ENCODE measurements at regions not wholly inside any gene's neighbourhood (a gene's known extent, or its start where the extent isn't known, plus 50 kb on each side); places are given as distances from the start of the nearest gene placed in this dataset.

DNA sequence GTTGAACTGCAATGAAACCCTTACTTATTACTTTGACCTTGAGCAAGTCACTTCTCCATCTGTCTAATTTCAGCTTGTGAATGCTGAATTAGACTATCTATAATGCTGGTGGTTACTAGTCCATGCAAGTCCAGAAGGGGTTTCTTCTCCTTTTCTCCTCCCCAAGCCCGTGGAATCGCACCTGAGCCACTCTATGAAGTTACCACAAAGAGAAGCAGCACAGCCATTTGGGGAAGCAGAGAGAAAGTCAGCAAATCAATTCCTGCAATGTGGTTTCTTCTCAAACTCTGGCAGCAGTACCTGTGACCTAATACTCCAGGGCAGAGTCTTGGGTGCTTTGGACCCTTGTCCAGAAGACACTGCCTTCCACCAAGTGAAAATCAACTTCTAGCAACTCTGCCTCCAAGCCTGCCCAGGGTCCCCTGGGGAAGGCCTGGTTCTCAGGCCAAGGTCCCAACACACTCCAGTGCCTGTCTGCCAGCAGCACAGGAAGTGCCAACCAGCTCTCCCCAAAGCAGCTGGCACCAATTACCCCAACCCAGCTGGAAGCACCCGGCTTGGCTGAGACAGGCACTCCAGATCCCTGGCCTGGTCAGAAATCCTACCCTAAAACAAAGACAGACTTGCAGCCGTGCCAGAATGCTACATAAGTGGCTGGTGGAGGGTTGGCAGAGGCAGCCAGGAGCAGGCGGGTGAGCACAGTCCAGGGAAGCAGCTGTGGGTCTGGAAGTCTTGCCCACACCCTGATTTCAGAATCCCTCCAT lies 200.3 kb downstream of the LSM5 start:
- Histone ChIP-seq H3K36me3 (no peaks in the 10 kb centered on the region), H3K4me3 (no peak overlapping the region), H3K27me3 (ENCODE audit: low read depth) (no peaks in the 10 kb centered on the region), H3K4me1 (no peaks in the 10 kb centered on the region), H3K27ac (no peak overlapping the region), H3K9me3 (no peaks in the 10 kb centered on the region)
- ATAC-seq (peak; percentile 36 to 43), DNase-seq (no peak)
- TF ChIP-seq, protein P1, sequence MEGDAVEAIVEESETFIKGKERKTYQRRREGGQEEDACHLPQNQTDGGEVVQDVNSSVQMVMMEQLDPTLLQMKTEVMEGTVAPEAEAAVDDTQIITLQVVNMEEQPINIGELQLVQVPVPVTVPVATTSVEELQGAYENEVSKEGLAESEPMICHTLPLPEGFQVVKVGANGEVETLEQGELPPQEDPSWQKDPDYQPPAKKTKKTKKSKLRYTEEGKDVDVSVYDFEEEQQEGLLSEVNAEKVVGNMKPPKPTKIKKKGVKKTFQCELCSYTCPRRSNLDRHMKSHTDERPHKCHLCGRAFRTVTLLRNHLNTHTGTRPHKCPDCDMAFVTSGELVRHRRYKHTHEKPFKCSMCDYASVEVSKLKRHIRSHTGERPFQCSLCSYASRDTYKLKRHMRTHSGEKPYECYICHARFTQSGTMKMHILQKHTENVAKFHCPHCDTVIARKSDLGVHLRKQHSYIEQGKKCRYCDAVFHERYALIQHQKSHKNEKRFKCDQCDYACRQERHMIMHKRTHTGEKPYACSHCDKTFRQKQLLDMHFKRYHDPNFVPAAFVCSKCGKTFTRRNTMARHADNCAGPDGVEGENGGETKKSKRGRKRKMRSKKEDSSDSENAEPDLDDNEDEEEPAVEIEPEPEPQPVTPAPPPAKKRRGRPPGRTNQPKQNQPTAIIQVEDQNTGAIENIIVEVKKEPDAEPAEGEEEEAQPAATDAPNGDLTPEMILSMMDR (IDR thresholded peaks at IDR 0.05), result no peak
- intact Hi-C loops (cut with DNase I), result no loop called here

DNA sequence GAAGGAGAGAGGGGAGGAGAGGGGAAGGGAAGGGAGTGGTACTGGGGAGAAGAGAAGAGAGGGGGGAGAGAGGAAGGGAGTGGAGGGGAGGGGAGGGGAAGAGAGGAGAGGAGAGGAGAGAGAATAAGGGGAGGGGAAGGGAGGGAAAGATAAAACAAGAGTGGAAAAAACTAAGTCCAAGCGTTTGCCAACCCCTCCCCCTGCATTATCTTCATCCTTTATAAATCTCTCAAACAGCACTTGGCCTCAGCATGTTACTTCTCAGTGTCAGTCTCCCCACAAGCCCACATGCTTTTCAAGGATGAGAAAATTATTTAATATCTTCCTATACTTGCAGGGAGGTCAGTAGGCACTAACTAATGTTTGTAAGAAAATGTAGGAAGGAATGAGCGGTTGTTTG lies 204.5 kb downstream of the LSM5 start:
- Histone ChIP-seq H3K9me3 (no peaks in the 10 kb centered on the region), H3K27ac (no peak overlapping the region), H3K4me3 (no peak overlapping the region), H3K4me1 (no peaks in the 10 kb centered on the region), H3K36me3 (no peaks in the 10 kb centered on the region), H3K27me3 (ENCODE audit: low read depth) (no peaks in the 10 kb centered on the region)
- no peak for ATAC-seq
- TF ChIP-seq, protein P1 (IDR thresholded peaks at IDR 0.05), result no peak
- intact Hi-C loops (cut with DNase I), result no loop called here
- DNase-seq, result no peak

DNA sequence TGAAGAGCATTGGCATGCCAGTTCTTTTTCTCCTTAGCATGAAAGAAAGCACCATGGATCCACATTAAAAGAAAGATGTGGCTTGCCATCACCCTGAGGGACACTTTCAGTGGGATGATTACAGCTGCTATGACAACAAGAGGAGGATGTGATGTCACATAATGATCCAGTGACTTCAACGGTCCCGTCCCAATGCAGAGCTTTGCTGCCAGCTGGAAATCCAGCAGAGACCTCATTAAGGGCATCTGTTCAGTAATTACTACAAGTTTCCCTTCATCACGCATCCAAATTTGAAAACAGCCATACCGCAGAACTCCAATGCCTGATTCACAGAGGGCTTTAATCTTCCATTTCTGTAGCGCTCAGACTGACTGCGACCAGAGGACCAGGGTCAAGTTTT lies 206.6 kb downstream of the LSM5 start:
- Histone ChIP-seq H3K36me3 (no peaks in the 10 kb centered on the region), H3K27ac (no peak overlapping the region), H3K27me3 (ENCODE audit: low read depth) (no peaks in the 10 kb centered on the region), H3K4me1 (no peaks in the 10 kb centered on the region), H3K4me3 (no peak overlapping the region), H3K9me3 (no peaks in the 10 kb centered on the region)
- no peak for ATAC-seq
- DNase-seq, result no peak
- intact Hi-C loops (cut with DNase I), result no loop called here
- TF ChIP-seq, protein P1 (IDR thresholded peaks at IDR 0.05), result no peak

DNA sequence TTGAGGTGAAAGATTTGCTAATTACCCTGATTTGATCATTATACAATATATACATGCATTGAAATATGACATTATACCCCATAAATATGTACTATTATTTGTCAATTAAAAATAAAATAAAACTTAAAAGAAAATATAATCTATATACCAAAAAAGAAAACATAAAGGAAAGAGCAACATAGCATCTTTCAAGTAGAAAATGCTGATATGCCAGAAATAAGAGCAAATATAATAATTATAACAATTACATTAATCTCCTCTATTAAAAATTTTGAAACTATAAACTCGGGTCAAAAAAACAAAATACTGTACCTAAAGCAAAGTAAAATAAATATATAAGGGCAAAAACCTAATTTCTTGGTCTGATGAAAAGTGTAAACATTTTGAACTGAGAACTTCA lies 209.3 kb upstream of the PDE1C start:
- no peak for DNase-seq
- intact Hi-C loops (cut with DNase I), result no loop called here
- Histone ChIP-seq H3K4me1 (no peaks in the 10 kb centered on the region), H3K9me3 (no peaks in the 10 kb centered on the region), H3K36me3 (no peaks in the 10 kb centered on the region), H3K4me3 (no peak overlapping the region), H3K27me3 (ENCODE audit: low read depth) (peaks cover 10% of the 10 kb centered on the region), H3K27ac (no peak overlapping the region)
- ATAC-seq, result no peak
- TF ChIP-seq, protein P1 (IDR thresholded peaks at IDR 0.05), result no peak

DNA sequence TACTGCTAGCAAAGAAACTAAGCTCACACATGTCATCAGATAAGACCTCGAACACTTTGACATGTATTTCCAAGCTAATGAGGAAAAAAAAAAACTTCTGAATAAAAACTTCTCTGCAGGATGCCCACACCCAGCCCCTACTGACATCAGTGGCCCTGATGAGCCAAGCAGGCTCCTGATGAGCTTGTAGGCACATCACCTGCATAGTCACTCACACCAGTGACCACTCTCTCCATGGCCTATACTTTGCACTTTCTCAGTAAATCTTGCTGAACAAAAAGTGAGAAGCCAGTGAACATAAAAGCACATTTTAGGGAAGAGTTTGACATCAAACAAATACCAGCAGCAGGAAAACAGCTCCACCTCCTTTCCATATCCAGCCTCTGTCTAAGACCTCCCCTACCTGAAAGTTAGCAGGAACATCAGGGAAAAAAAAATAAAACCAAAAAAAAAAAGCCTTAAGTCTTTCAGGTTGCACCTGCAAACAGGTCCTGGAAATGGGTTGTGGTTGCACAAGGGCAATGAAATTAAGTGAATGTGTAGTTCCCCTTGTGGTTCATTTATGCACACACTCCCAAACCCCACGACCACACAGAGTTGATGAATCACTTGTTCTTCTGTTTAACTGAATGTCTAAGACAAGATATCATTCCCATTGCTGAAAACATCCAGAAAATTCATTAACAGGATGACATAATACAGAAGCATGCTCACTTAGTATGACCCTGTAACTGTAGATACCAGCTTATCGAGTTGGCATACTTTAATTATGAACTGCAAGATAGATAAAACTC lies 205.2 kb upstream of the PDE1C start:
- Histone ChIP-seq H3K36me3 (no peaks in the 10 kb centered on the region), H3K4me1 (no peaks in the 10 kb centered on the region), H3K27me3 (ENCODE audit: low read depth) (peaks cover 13% of the 10 kb centered on the region), H3K27ac (no peak overlapping the region), H3K4me3 (no peak overlapping the region), H3K9me3 (no peaks in the 10 kb centered on the region)
- ATAC-seq (no peak), DNase-seq (no peak)
- TF ChIP-seq, protein P1 (IDR thresholded peaks at IDR 0.05), result no peak
- intact Hi-C loops (cut with DNase I), result no loop called here
